GM19023 (cell line): ENCODE measurements at regions not wholly inside any gene's neighbourhood (a gene's known extent, or its start where the extent isn't known, plus 50 kb on each side); places are given as distances from the start of the nearest gene placed in this dataset.

Source experiments
- ATAC-seq: cut with Tn5 transposase; IDR thresholded peaks from one replicate; pipeline ENCODE4 v1.9.1; 2021; ENCODE audit warnings: mild to moderate bottlenecking, moderate library complexity; ENCODE audit not compliant: unreplicated experiment

GRCh38 chr11:45089251-45089650, 57.2 kb upstream of the PRDM11 start:
- ATAC-seq = no peak

- no peak for ATAC-seq
Measured at GRCh38 chr11:45089676-45090499, 56.6 kb upstream of the PRDM11 start.

DNA sequence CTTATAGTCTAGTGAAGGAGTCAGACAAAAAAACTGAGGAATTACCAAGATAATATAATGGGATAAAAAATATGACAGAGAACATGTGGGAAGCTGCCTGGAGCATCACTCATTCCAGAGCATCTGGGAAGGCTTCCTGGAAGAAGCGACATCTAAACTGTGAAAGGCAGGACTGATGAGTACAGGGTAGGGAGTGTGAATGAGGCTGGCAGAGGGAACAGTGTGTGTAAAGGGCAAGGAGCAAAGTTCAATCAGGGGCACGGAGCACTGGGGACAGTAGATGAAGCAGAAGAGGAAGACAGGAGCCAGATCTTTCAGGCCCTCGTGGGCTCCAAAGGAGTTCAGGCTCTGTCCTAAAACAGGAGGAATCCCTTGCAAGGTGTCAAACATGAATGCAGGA, 55.8 kb upstream of the PRDM11 start:
- no peak for ATAC-seq

GRCh38 chr11:45091563-45092403, 54.7 kb upstream of the PRDM11 start:
- ATAC-seq = no peak

DNA sequence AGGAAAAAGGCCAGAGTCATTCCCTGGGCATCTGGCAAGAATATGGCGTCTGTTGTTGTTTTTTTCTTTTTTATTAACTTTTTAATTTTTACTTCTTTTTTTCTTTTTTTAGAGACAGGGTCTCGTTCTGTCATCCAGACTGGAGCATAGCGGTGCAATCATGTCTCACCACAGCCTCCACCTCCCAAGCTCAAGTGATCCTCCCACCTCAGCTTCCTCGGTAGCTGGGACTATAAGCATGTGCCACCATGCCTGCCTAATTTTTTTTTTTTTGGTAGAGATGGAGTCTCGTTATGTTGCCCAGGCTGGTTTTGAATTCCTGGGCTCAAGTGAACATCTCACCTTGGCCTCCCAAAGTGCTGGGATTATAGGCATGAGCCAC, 54.0 kb upstream of the PRDM11 start:
- no peak for ATAC-seq

DNA sequence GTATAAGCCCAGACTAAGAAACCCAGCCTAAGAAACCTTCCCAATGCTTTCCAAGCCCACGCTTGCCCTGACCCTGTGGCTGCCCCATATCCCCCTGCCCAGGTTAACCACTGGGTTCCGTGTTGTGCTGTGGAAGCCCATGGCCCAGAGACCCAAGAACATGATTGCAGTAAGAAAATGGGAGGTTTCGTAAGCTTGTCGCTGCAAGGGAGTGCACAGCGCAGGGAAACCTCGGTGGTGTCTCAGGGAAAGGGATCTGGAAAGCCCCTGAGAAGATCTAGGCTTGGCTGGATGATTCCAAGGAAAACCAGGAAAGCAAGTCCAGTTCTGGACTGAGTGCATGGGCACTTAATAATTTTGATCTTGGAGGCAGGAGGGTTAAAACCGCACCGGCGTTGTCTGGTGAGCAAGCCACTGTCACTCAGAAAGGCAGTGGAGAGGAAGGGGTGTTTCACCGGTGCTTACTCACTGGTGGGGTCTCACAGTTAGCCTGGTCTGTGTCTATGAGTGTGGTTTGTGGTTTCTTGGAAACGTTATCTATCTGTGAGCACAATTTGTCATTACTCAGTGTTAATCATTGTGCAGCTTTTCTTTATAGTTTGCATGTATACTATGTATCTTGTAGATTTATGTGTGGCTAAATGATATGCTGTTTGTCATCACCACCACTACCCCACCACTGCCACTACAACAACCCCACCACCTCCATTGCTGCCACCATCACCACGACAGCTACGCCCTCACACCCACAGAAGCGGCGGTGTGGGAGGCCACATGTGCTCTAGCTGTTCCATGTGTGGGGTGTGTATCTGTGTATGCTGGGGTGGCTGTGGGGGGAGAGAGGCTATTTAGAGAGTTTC, 53.3 kb upstream of the PRDM11 start:
- ATAC-seq = no peak

DNA sequence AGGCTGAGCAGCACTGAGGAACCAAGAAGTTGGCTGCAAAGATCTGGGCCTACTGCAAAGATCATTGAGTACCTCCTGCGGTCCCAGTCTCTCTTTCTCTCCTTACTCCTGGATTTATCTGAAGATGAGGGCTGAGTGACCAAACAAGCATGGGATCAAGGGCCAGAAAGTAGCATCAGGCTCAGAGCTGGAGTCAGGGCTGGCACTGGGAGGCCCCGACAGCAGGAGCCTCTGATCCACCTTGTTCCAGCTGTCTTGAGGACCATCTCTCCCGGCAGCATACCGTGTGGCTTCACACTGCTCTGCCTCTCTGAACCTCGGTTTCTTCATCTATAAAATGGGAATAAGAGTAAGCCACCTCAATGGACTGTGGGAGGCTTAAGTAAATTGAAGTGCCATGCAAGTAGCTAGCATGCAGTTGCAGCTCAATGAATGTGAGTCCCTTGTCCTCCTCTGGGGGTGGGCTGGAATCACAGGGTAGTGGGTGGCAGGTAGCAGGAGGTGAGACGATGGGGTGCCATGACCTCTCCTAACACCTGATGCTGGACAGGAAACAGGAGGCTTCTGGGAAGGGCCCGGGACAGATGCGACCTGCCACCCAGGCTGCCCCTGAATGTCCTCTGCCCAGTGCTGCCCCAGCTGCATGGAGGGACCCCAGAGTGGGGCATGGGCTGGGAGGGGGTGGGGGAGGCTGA, 52.5 kb upstream of the PRDM11 start:
- no peak for ATAC-seq

- no peak for ATAC-seq
Measured at GRCh38 chr11:45094958-45095690, 51.3 kb upstream of the PRDM11 start.

- no peak for ATAC-seq
Measured at GRCh38 chr11:45095691-45096010, 50.8 kb upstream of the PRDM11 start.

DNA sequence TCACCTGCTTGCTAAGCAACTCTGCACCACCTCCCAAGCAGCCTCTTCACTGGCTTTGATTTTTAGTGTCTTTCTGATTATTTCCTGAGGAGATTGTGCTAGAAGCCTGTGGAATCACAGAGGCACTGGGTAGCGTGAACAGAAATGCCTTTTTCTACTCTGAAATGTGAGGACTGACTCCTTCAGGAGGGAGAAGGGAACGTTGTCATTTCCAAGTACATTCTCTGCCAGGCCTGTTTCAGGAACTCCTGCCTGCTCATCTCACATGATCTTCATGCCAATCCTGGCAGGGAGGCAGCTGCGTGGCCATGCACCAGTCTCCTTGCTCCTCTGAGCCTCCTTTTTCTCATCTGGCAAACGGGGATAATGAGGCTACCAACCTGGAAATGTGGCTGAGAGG, 49.8 kb upstream of the PRDM11 start:
- ATAC-seq = no peak
